SK-N-SH treated with all-trans-retinoic acid at 6 μM for 48 hours (cell line): ENCODE measurements at regions not wholly inside any gene's neighbourhood (a gene's known extent, or its start where the extent isn't known, plus 50 kb on each side); places are given as distances from the start of the nearest gene placed in this dataset.

Experiments used
- ATAC-seq: fragments of 200-7000 bp; cut with Tn5 transposase; 3 replicates; pipeline ENCODE4 v1.9.1; 2020; ENCODE audit warnings: mild to moderate bottlenecking, moderate library complexity
- ARNTL ChIP-seq: fragments of 450-650 bp; formaldehyde crosslinking; IDR thresholded peaks from 2 replicates; pipeline ENCODE4 v1.5.0; 2020; ENCODE audit warnings: low read depth, mild to moderate bottlenecking, moderate library complexity, borderline replicate concordance
- BACH2 ChIP-seq: fragments of 250-450 bp; sonication (Bioruptor Pico); IDR thresholded peaks from 2 replicates; pipeline ENCODE4 v1.9.0; 2021; ENCODE audit warnings: mild to moderate bottlenecking, borderline replicate concordance
- CREB5 ChIP-seq: fragments of 250-450 bp; sonication (Bioruptor Pico); IDR thresholded peaks from 2 replicates; pipeline ENCODE4 v1.5.1; 2020; ENCODE audit warnings: low read depth, mild to moderate bottlenecking, moderate library complexity
- CSDC2 ChIP-seq: fragments of 250-450 bp; sonication (Bioruptor Pico); IDR thresholded peaks from 2 replicates; pipeline ENCODE4 v1.5.0; 2020; ENCODE audit warnings: mild to moderate bottlenecking, moderate library complexity
- CSRNP3 ChIP-seq: fragments of 250-450 bp; sonication (Bioruptor Pico); IDR thresholded peaks from 2 replicates; pipeline ENCODE4 v1.5.1; 2021; ENCODE audit warnings: mild to moderate bottlenecking, moderate library complexity
- ESRRG ChIP-seq: fragments of 250-450 bp; sonication (Bioruptor Pico); IDR thresholded peaks from 2 replicates; pipeline ENCODE4 v1.6.1; 2021; ENCODE audit warnings: mild to moderate bottlenecking
- GLIS3 ChIP-seq: fragments of 250-450 bp; sonication (Bioruptor Pico); IDR thresholded peaks from 2 replicates; pipeline ENCODE4 v1.5.0; 2020; ENCODE audit warnings: mild to moderate bottlenecking, moderate library complexity
- ISL1 ChIP-seq: fragments of 250-450 bp; sonication (Bioruptor Pico); IDR thresholded peaks from 2 replicates; pipeline ENCODE4 v2.1.2; 2022; ENCODE audit warnings: mild to moderate bottlenecking, moderate library complexity
- OSR1 ChIP-seq: fragments of 250-450 bp; sonication (Bioruptor Pico); IDR thresholded peaks from 2 replicates; pipeline ENCODE4 v1.8.0; 2022; ENCODE audit warnings: moderate library complexity, mild to moderate bottlenecking, inconsistent platforms
- POU6F1 ChIP-seq: fragments of 250-450 bp; sonication (Bioruptor Pico); IDR thresholded peaks from 2 replicates; pipeline ENCODE4 v1.8.0; 2021; ENCODE audit warnings: low read depth, mild to moderate bottlenecking, moderate library complexity, borderline replicate concordance
- PPARA ChIP-seq: fragments of 250-450 bp; sonication (Bioruptor Pico); IDR thresholded peaks from 2 replicates; pipeline ENCODE4 v1.5.0; 2020; ENCODE audit warnings: mild to moderate bottlenecking, borderline replicate concordance
- RARB ChIP-seq: fragments of 250-450 bp; sonication (Bioruptor Pico); IDR thresholded peaks from 2 replicates; pipeline ENCODE4 v1.8.0; 2021; ENCODE audit warnings: mild to moderate bottlenecking, moderate library complexity
- SNAI2 ChIP-seq: fragments of 250-450 bp; sonication (Bioruptor Pico); IDR thresholded peaks from 2 replicates; pipeline ENCODE4 v1.5.0; 2020; ENCODE audit warnings: mild to moderate bottlenecking, moderate library complexity
- TCF4 ChIP-seq: fragments of 250-450 bp; sonication (Bioruptor Pico); IDR thresholded peaks from 2 replicates; pipeline ENCODE4 v1.8.0; 2021; ENCODE audit warnings: mild to moderate bottlenecking, moderate library complexity, borderline replicate concordance
- TOX ChIP-seq: fragments of 250-450 bp; sonication (Bioruptor Pico); IDR thresholded peaks from 2 replicates; pipeline ENCODE4 v1.8.0; 2021; ENCODE audit warnings: mild to moderate bottlenecking, moderate library complexity, borderline replicate concordance
- ZC3H10 ChIP-seq: fragments of 250-450 bp; sonication (Bioruptor Pico); IDR thresholded peaks from 2 replicates; pipeline ENCODE4 v1.5.1; 2021; ENCODE audit warnings: mild to moderate bottlenecking, moderate library complexity
- ZFP3 ChIP-seq: fragments of 250-450 bp; sonication (Bioruptor Pico); IDR thresholded peaks from 2 replicates; pipeline ENCODE4 v1.5.0; 2020; ENCODE audit warnings: mild to moderate bottlenecking, moderate library complexity
- ZFP30 ChIP-seq: fragments of 450-650 bp; formaldehyde crosslinking; IDR thresholded peaks from 2 replicates; pipeline ENCODE4 v1.5.0; 2022; ENCODE audit warnings: mild to moderate bottlenecking, moderate library complexity
- ZNF565 ChIP-seq: fragments of 450-650 bp; formaldehyde crosslinking; conservative IDR thresholded peaks from 2 replicates; pipeline ENCODE4 v1.5.0; 2020; ENCODE audit warnings: low read depth, mild to moderate bottlenecking, moderate library complexity
- ZNF70 ChIP-seq: fragments of 450-650 bp; formaldehyde crosslinking; IDR thresholded peaks from 2 replicates; pipeline ENCODE4 v1.5.0; 2020; ENCODE audit warnings: mild to moderate bottlenecking, moderate library complexity
- ZNF8 ChIP-seq: fragments of 450-650 bp; formaldehyde crosslinking; IDR thresholded peaks from 2 replicates; pipeline ENCODE4 v1.5.0; 2020; ENCODE audit warnings: mild to moderate bottlenecking, moderate library complexity
- TF ChIP-seq, protein P1 (sequence below): fragments of 250-450 bp; sonication (Bioruptor Pico); IDR thresholded peaks from 2 replicates; pipeline ENCODE4 v1.5.0; 2020; ENCODE audit warnings: mild to moderate bottlenecking, moderate library complexity
- TF ChIP-seq, protein P2 (sequence below): fragments of 250-450 bp; sonication (Bioruptor Pico); IDR thresholded peaks from 2 replicates; pipeline ENCODE4 v1.8.0; 2020; ENCODE audit warnings: mild to moderate bottlenecking, moderate library complexity, borderline replicate concordance

- TF ChIP-seq ZC3H10 (CRISPR knock-in tag) = 0 out of 2 replicates have a peak, but pooled peaks have one; percentile 42
- no peak for TF ChIP-seq BACH2 (CRISPR knock-in tag)
- no peak for TF ChIP-seq CSRNP3
- no peak for TF ChIP-seq POU6F1 (CRISPR knock-in tag)
- TF ChIP-seq TOX (CRISPR knock-in tag) = peak; percentile 79
- TF ChIP-seq ZNF565 (CRISPR knock-in tag) = no peak
- peak; percentile 39; the same call in 1 of the 2 replicates for TF ChIP-seq TCF4 (CRISPR knock-in tag)
- TF ChIP-seq OSR1 = no peak
- TF ChIP-seq, protein P1, sequence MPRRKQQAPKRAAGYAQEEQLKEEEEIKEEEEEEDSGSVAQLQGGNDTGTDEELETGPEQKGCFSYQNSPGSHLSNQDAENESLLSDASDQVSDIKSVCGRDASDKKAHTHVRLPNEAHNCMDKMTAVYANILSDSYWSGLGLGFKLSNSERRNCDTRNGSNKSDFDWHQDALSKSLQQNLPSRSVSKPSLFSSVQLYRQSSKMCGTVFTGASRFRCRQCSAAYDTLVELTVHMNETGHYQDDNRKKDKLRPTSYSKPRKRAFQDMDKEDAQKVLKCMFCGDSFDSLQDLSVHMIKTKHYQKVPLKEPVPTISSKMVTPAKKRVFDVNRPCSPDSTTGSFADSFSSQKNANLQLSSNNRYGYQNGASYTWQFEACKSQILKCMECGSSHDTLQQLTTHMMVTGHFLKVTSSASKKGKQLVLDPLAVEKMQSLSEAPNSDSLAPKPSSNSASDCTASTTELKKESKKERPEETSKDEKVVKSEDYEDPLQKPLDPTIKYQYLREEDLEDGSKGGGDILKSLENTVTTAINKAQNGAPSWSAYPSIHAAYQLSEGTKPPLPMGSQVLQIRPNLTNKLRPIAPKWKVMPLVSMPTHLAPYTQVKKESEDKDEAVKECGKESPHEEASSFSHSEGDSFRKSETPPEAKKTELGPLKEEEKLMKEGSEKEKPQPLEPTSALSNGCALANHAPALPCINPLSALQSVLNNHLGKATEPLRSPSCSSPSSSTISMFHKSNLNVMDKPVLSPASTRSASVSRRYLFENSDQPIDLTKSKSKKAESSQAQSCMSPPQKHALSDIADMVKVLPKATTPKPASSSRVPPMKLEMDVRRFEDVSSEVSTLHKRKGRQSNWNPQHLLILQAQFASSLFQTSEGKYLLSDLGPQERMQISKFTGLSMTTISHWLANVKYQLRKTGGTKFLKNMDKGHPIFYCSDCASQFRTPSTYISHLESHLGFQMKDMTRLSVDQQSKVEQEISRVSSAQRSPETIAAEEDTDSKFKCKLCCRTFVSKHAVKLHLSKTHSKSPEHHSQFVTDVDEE (CRISPR knock-in tag) = peak; percentile 82
- TF ChIP-seq RARB (CRISPR knock-in tag) = peak; percentile 77; the same call in 1 of the 2 replicates
- 0 out of 2 replicates have a peak, but pooled peaks have one; percentile 28 for TF ChIP-seq CREB5
- peak; percentile 54 for TF ChIP-seq ZFP3 (CRISPR knock-in tag)
- TF ChIP-seq ARNTL (CRISPR knock-in tag) = no peak
- peak; percentile 94 for TF ChIP-seq ISL1
- peak; percentile 84; the same call in 1 of the 2 replicates for TF ChIP-seq ZNF8
- TF ChIP-seq GLIS3 = no peak
- TF ChIP-seq ZFP30 (CRISPR knock-in tag) = 0 out of 2 replicates have a peak, but pooled peaks have one; percentile 29
- peak; percentile 68; the same call in 1 of the 2 replicates for TF ChIP-seq CSDC2 (CRISPR knock-in tag)
- 0 out of 2 replicates have a peak, but pooled peaks have one; percentile 6 for TF ChIP-seq SNAI2 (CRISPR knock-in tag)
- no peak for TF ChIP-seq ZNF70 (CRISPR knock-in tag)
- TF ChIP-seq, protein P2, sequence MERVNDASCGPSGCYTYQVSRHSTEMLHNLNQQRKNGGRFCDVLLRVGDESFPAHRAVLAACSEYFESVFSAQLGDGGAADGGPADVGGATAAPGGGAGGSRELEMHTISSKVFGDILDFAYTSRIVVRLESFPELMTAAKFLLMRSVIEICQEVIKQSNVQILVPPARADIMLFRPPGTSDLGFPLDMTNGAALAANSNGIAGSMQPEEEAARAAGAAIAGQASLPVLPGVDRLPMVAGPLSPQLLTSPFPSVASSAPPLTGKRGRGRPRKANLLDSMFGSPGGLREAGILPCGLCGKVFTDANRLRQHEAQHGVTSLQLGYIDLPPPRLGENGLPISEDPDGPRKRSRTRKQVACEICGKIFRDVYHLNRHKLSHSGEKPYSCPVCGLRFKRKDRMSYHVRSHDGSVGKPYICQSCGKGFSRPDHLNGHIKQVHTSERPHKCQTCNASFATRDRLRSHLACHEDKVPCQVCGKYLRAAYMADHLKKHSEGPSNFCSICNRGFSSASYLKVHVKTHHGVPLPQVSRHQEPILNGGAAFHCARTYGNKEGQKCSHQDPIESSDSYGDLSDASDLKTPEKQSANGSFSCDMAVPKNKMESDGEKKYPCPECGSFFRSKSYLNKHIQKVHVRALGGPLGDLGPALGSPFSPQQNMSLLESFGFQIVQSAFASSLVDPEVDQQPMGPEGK (CRISPR knock-in tag) = peak; percentile 79
- no peak for TF ChIP-seq PPARA (CRISPR knock-in tag)
- TF ChIP-seq ESRRG (CRISPR knock-in tag) = 0 out of 2 replicates have a peak, but pooled peaks have one; percentile 5
- TF ChIP-seq, all 23 proteins: peak for 14
- ATAC-seq = peak; percentile 96
Measured at GRCh38 chr15:61459785-61460707, 230.9 kb upstream of the RORA start.
